ENCODE measurements at regions not wholly inside any gene's neighbourhood (a gene's known extent, or its start where the extent isn't known, plus 50 kb on each side); places are given as distances from the start of the nearest gene placed in this dataset.

GRCh38 chr6:158869826-158870648 is 50.9 kb upstream of the EZR start:
- H3K9ac ChIP-seq (ENCODE audit: low read depth, low read length) = no peak overlapping the region
- no peak overlapping the region for H3K27ac ChIP-seq (ENCODE audit: low read length)
- H4K20me1 ChIP-seq (ENCODE audit: insufficient read depth, low read length) = no peaks in the 10 kb centered on the region
- peak overlapping the region; percentile 54 for H3K4me2 ChIP-seq (ENCODE audit: insufficient read depth, low read length)
- TF ChIP-seq CTCF (IDR thresholded peaks at IDR 0.05; ENCODE audit: borderline replicate concordance, extremely low read depth, low read length, poor library complexity, severe bottlenecking) (no peak), EZH2 (IDR thresholded peaks at IDR 0.05; ENCODE audit: borderline replicate concordance, low read depth, low read length, severe bottlenecking) (no peak)
- DNase-seq (no peak), ATAC-seq (ENCODE audit: insufficient read depth, low read depth) (no peak)
- no peaks in the 10 kb centered on the region for H3K9me3 ChIP-seq (ENCODE audit: insufficient read depth, low read length, severe bottlenecking)
- H3K79me2 ChIP-seq (ENCODE audit: insufficient read depth, low read length) = no peaks in the 10 kb centered on the region
- H3K27me3 ChIP-seq (ENCODE audit: insufficient read depth, low read length, poor library complexity) = peaks cover 3% of the 10 kb centered on the region
- peak overlapping the region in 1 of 2 experiments; percentile 45; a peak in 2 of 4 replicates for H3K4me3 ChIP-seq (ENCODE audit: low read depth in 1 of 2, low read length in 2 of 2)
- H3K36me3 ChIP-seq (ENCODE audit: insufficient read depth, low read length) = no peaks in the 10 kb centered on the region
- H3K4me1 ChIP-seq (ENCODE audit: insufficient read depth, low read length) = peaks cover 5% of the 10 kb centered on the region; the same call in 1 of the 2 replicates
- 0 out of 2 replicates have a peak overlapping the region, but pooled peaks have one; percentile 0 for H2AFZ ChIP-seq (ENCODE audit: low read depth, low read length)

GRCh38 chr6:158868890-158869825 is 50.0 kb upstream of the EZR start:
- H3K4me1 ChIP-seq (ENCODE audit: insufficient read depth, low read length) = peaks cover 5% of the 10 kb centered on the region; the same call in 1 of the 2 replicates
- peak overlapping the region; percentile 54; the same call in 1 of the 2 replicates for H3K4me2 ChIP-seq (ENCODE audit: insufficient read depth, low read length)
- DNase-seq (peak; percentile 85), ATAC-seq (ENCODE audit: insufficient read depth, low read depth) (peak; percentile 89)
- H2AFZ ChIP-seq (ENCODE audit: low read depth, low read length) = no peak overlapping the region; the same call in 1 of the 2 replicates
- no peak overlapping the region for H3K27ac ChIP-seq (ENCODE audit: low read length)
- H3K9me3 ChIP-seq (ENCODE audit: insufficient read depth, low read length, severe bottlenecking) = no peaks in the 10 kb centered on the region
- H4K20me1 ChIP-seq (ENCODE audit: insufficient read depth, low read length) = no peaks in the 10 kb centered on the region
- H3K36me3 ChIP-seq (ENCODE audit: insufficient read depth, low read length) = no peaks in the 10 kb centered on the region
- H3K9ac ChIP-seq (ENCODE audit: low read depth, low read length) = no peak overlapping the region
- no peaks in the 10 kb centered on the region for H3K79me2 ChIP-seq (ENCODE audit: insufficient read depth, low read length)
- peaks cover 3% of the 10 kb centered on the region for H3K27me3 ChIP-seq (ENCODE audit: insufficient read depth, low read length, poor library complexity)
- TF ChIP-seq EZH2 (IDR thresholded peaks at IDR 0.05; ENCODE audit: borderline replicate concordance, low read depth, low read length, severe bottlenecking) = no peak
- TF ChIP-seq CTCF (IDR thresholded peaks at IDR 0.05; ENCODE audit: borderline replicate concordance, extremely low read depth, low read length, poor library complexity, severe bottlenecking) = no peak
- H3K4me3 ChIP-seq (ENCODE audit: low read depth in 1 of 2, low read length in 2 of 2) = no peak overlapping the region

Data from DND-41 (cell line).